Osteocyte (in vitro differentiated cells): ENCODE measurements at regions not wholly inside any gene's neighbourhood (a gene's known extent, or its start where the extent isn't known, plus 50 kb on each side); places are given as distances from the start of the nearest gene placed in this dataset.

Source experiments
- DNase-seq: peaks from one replicate; pipeline ENCODE4 v3.0.0; 2021; ENCODE audit warnings: mixed read lengths; ENCODE audit not compliant: unreplicated experiment; ENCODE audit errors: extremely low spot score
- H3K27ac Mint-ChIP-seq: one replicate; pipeline ENCODE4 v1.8.0; 2021; ENCODE audit warnings: mild to moderate bottlenecking, mixed read lengths; ENCODE audit not compliant: unreplicated experiment
- H3K27me3 Mint-ChIP-seq: one replicate; pipeline ENCODE4 v1.8.0; 2021; ENCODE audit warnings: mixed read lengths; ENCODE audit not compliant: unreplicated experiment
- H3K36me3 Mint-ChIP-seq: one replicate; pipeline ENCODE4 v1.8.0; 2021; ENCODE audit warnings: mixed read lengths; ENCODE audit not compliant: unreplicated experiment
- H3K4me1 Mint-ChIP-seq: one replicate; pipeline ENCODE4 v1.8.0; 2021; ENCODE audit warnings: mixed read lengths; ENCODE audit not compliant: unreplicated experiment
- H3K4me3 Mint-ChIP-seq: one replicate; pipeline ENCODE4 v1.8.0; 2021; ENCODE audit warnings: mild to moderate bottlenecking, moderate library complexity, mixed read lengths; ENCODE audit not compliant: unreplicated experiment
- H3K9me3 Mint-ChIP-seq: one replicate; pipeline ENCODE4 v1.8.0; 2021; ENCODE audit warnings: mixed read lengths; ENCODE audit not compliant: unreplicated experiment
- CTCF ChIP-seq: fragments of 200-600 bp; sonication (generic); IDR thresholded peaks from 2 replicates; pipeline ENCODE4 v1.5.0; 2021; ENCODE audit warnings: antibody characterized with exemption, mild to moderate bottlenecking, moderate library complexity

- no peaks in the 10 kb centered on the region for H3K36me3 Mint-ChIP-seq
These were observed 160.0 kb upstream of the SHH start for GRCh38 chr7:155972247-155972646.

GRCh38 chr7:155971180-155971770 lies 159.0 kb upstream of the SHH start:
- H3K27me3 Mint-ChIP-seq = peaks cover 24% of the 10 kb centered on the region

More at GRCh38 chr7:155972247-155972646, 160.0 kb upstream of the SHH start:
- H3K27ac Mint-ChIP-seq = no peak overlapping the region
- H3K9me3 Mint-ChIP-seq = no peaks in the 10 kb centered on the region
- no peaks in the 10 kb centered on the region for H3K4me1 Mint-ChIP-seq
- H3K4me3 Mint-ChIP-seq = no peak overlapping the region
- H3K27me3 Mint-ChIP-seq = peaks cover 27% of the 10 kb centered on the region
- no peak for TF ChIP-seq CTCF
- peak; percentile 30 for DNase-seq

GRCh38 chr7:155969192-155969929 lies 157.1 kb upstream of the SHH start:
- H3K36me3 Mint-ChIP-seq = no peaks in the 10 kb centered on the region
- no peaks in the 10 kb centered on the region for H3K4me1 Mint-ChIP-seq
- no peak overlapping the region for H3K27ac Mint-ChIP-seq
- no peak overlapping the region for H3K4me3 Mint-ChIP-seq
- H3K9me3 Mint-ChIP-seq = no peaks in the 10 kb centered on the region
- TF ChIP-seq CTCF = no peak
- peak; percentile 66 for DNase-seq
- peaks cover 18% of the 10 kb centered on the region for H3K27me3 Mint-ChIP-seq

More at GRCh38 chr7:155971180-155971770, 159.0 kb upstream of the SHH start:
- Mint-ChIP-seq H3K36me3 (no peaks in the 10 kb centered on the region), H3K4me1 (no peaks in the 10 kb centered on the region), H3K27ac (no peak overlapping the region), H3K9me3 (no peaks in the 10 kb centered on the region), H3K4me3 (no peak overlapping the region)
- no peak for TF ChIP-seq CTCF
- DNase-seq = peak; percentile 59

GRCh38 chr7:155965010-155965409 lies 152.7 kb upstream of the SHH start:
- H3K4me3 Mint-ChIP-seq = no peak overlapping the region
- H3K27ac Mint-ChIP-seq = no peak overlapping the region
- TF ChIP-seq CTCF = no peak
- H3K9me3 Mint-ChIP-seq = no peaks in the 10 kb centered on the region
- no peaks in the 10 kb centered on the region for H3K4me1 Mint-ChIP-seq
- peaks cover 16% of the 10 kb centered on the region for H3K27me3 Mint-ChIP-seq
- H3K36me3 Mint-ChIP-seq = no peaks in the 10 kb centered on the region
- DNase-seq = no peak

GRCh38 chr7:155964543-155964942 lies 152.3 kb upstream of the SHH start:
- no peaks in the 10 kb centered on the region for H3K4me1 Mint-ChIP-seq
- TF ChIP-seq CTCF = no peak
- no peaks in the 10 kb centered on the region for H3K9me3 Mint-ChIP-seq
- peaks cover 16% of the 10 kb centered on the region for H3K27me3 Mint-ChIP-seq
- DNase-seq = no peak
- no peak overlapping the region for H3K27ac Mint-ChIP-seq
- H3K4me3 Mint-ChIP-seq = no peak overlapping the region
- no peaks in the 10 kb centered on the region for H3K36me3 Mint-ChIP-seq
